HG03469 (cell line): ENCODE measurements at regions not wholly inside any gene's neighbourhood (a gene's known extent, or its start where the extent isn't known, plus 50 kb on each side); places are given as distances from the start of the nearest gene placed in this dataset.

Source experiments
- ATAC-seq: cut with Tn5 transposase; IDR thresholded peaks from one replicate; pipeline ENCODE4 v1.9.1; 2021; ENCODE audit warnings: mild to moderate bottlenecking, moderate library complexity, moderate number of reproducible peaks; ENCODE audit not compliant: unreplicated experiment

- ATAC-seq, result no peak
These were observed 127.9 kb upstream of the TARS1 start for GRCh38 chr5:33312571-33313549.

- ATAC-seq, result no peak
These were observed 125.6 kb upstream of the TARS1 start for GRCh38 chr5:33315189-33315588.

DNA sequence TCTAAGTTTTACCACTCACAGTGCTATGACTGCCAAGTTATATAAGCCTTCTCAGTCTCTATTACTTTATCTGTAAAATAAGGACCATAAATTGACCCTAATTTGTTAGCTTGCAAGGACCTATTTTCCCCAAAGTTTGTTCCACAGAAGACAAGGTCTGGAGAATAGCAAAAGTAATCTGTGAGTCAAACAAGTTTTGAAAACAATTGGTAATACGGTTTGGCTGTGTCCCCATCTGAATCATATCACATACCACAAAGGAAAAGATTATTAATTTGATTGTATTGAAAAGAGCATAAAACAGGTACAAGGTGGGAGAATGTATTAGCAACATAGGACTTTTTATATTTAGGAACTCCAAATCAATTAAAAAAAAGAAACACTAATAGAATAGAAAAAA, 124.0 kb upstream of the TARS1 start:
- ATAC-seq, result no peak

DNA sequence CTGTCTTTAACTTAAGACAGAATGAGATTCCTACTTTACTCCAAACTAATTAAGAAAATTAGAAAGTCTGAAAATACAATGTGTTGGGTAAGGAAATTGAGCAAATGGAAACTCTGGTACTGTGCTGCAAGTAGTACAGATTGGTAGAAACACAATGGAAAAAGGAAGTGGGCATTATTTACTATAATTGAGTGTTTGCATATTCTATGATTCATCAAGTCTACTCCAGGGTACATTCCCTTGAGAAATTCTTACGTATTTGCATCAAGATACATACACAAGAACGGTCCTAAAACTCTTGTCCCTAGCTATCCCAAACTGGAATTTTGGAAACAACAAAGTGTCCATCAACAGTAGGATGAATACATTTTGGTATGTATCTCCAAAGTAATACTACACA, 123.5 kb upstream of the TARS1 start:
- no peak for ATAC-seq

- no peak for ATAC-seq
These were observed 121.6 kb upstream of the TARS1 start for GRCh38 chr5:33319151-33319550.

- no peak for ATAC-seq
These were observed 120.9 kb upstream of the TARS1 start for GRCh38 chr5:33319841-33320240.

- ATAC-seq, result no peak
These were observed 119.7 kb upstream of the TARS1 start for GRCh38 chr5:33321026-33321425.

DNA sequence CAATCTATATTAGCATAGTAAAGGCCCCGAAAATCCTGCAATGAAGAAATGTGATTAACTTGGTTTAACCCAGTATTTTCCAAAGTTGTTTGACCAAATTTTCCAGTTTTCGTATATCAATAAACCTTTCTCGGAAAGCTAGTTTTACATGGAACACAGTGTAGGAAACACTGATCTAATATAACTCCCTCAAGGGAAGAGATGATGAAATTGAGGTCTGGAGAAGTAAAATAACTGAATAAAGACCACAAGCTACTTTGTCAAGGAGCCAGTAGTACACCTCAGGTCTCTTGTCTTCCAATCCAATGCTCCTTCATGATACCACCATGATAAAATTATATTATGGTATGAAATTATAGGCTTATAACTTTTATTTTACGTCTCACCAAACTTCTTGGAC, 118.1 kb upstream of the TARS1 start:
- no peak for ATAC-seq

DNA sequence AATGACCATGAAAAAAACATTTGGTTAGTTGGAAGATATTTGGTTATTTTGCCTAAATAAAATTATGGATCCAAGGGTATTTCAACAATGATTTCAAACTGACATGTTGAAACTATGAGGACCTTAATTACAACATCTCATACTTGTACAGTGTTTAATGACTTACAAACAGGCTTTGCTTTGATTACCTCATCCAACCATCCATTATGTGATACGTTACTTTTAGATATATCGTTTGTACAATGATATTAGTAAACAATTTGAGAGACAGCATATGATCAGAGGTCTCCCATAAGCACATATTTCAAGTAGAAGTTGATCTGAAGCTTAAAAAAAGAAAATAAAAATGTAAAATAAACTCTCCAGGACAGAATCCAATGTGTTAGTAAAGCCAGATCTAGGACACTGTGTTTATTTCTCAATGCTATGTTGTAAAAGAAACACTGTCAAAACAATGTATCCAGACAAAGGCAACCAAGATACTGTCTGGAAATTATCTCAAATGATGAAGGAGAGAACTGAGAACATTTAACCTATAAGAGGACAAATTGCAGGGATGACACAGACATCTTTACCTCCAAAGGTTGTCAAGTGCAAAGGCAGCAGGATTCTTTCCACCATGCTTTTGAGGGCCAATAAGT, 116.0 kb upstream of the TARS1 start:
- no peak for ATAC-seq

DNA sequence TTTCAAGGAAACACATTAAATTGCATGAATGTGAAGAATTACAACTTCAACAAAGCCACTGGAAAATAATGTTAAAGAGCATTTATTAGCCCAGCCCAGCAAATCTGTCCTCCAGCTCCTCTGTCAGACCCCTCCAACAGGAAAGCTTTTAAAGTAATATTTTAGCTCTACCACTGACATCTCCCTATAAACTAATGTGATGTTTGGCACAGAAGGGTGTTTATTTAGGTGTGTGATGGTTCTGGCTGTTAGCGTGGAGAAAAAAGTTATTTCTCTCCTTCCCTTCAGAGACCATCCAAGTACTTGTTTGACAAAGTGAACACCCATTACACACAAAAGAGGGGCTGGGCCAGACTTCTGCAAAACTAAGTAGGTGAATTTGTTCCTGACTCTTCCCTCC, 111.9 kb upstream of the TARS1 start:
- ATAC-seq, result no peak

DNA sequence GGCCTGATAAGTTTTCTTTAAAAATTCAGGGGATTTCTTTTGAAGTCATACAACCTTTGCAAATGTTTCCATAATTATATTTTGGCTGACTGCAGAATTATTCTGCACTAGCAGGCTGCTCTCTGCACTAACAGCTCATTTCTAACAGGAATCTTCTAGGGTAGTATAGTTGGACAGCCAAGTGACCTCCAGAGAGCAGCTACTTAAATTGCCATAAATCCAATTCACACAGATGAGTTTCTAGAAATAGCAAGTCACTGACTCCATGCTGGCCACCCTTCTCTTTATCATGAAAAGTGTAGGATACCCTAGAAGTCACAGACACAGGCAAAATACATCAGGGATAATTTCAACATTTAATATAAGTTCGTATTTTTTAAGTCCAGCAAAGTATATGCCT, 110.9 kb upstream of the TARS1 start:
- ATAC-seq, result no peak

- no peak for ATAC-seq
These were observed 110.3 kb upstream of the TARS1 start for GRCh38 chr5:33330426-33330825.

DNA sequence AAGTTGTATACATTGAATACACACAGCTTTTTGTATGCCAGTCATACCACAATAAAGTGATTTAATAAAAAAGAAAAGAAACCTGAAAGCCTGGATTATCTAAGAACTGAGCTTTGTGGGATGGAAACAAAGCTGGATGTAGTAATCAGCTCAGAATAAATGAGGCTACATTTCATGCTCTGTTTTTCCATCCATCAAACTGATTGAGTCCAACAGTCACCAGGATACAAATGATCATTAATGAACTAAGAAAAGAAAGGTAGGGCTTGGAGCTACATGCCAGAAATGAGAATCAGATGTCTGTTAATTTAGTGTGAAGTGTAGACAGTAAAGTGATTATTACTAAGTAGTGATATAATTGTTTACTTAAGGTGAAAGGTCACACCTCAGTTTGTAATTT, 109.8 kb upstream of the TARS1 start:
- ATAC-seq, result no peak

DNA sequence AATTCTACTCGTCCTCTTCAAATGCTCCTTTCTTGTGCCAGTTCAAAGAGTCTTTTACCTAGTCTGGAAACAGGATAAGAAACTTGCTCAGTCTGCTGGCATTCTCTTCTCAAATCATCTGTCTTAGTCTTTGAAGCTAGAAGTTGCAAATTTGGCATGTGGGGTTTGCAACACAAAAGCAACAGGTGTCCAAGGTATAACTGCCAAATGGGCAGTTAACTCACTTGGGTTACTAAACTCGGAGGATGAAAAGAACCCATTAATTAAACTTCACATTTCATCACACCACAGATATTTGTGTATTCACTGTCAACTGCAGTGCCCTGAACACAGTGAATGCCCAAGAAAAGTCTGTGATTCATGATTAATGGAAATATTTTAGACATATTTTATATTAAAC, 108.0 kb upstream of the TARS1 start:
- no peak for ATAC-seq

DNA sequence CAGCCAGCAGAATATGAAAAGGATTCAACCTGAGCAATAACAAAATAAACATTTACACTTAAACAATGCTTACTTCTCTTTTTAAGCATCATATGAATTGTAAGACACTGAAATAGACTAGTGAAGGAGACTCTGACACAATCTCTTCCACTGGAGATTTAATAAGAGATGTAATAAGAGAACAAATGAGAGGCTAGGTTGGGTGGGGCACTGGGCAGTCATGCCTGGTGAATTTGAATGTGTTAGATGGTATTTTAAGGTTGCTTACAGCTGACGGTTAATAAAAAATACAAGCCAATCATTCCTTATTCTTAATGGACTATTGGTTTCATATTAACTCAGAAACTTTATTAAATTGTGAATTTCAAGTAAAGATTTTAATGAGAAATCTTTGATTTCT, 105.9 kb upstream of the TARS1 start:
- ATAC-seq, result no peak

GRCh38 chr5:33336891-33337636, 103.7 kb upstream of the TARS1 start:
- no peak for ATAC-seq

DNA sequence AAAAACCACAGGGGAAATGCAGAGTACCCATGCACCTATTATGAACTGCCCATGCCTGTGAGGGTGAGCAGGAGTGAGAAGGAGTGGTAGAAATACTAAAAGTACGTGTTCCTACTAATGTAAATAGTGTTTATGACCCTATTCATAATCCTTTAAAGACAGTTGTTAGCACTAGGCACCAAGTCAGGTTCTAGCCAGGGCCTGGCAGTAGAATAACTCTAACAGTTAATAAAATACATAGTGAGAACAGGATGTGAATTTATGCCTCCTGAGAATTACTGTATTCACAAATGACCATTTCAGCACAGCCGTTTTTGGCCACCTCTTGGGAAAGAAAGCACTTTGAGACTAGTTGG, 103.2 kb upstream of the TARS1 start:
- no peak for ATAC-seq

DNA sequence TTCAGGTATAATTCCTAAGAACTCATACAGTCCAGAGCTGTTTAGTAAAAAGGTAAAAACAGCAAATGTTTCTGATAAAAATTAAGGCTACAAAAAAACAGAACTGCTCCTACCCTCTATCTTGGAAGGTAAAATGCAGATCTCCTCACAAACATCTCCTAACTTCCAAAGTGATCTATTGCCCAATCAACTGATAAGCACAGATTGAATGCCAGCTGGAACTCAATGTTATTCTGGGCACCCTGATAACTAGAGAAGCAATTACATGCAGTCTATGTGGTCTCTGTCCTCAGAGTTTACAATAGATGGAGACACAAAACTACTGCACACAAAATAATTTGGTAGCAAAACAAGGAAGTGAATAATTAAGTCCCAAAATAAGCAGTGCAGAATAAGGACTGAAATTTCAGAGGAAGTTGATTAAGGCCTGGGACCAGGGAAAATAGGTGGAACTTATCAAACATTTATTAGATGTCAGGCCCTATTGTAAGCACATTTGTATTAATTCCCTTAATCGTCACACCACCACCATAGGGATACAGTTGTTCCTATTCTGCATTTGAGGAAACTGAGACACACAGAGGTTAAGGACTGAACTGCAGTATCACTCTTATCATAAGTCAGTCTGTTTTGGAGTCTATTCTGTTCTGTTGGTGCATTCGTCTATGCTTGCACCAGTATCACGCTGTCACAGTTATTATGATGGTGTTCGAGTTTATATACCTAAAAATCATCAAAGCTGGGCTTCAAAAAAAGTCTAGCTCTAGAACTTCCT, 102.2 kb upstream of the TARS1 start:
- ATAC-seq, result no peak

GRCh38 chr5:33339413-33339812, 101.4 kb upstream of the TARS1 start:
- ATAC-seq, result no peak

DNA sequence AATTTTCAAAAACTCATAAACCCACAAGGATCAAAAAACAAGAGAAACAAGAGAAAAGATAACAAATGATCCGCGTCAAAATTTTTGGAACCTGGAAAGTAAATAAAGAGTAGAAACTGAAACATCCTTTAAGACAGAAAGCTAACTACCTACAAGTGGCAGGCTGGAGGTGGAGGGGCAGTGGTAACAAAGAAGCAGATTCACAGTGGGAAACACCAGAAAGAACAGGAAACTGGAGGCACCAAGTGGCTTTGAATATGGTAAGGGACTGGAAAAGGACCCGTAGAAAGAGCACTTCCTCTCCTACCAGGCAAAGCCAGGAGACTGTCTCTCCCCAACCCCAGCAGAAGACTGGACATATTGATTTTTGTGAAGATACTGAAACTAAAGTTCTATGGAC, 100.6 kb upstream of the TARS1 start:
- no peak for ATAC-seq

DNA sequence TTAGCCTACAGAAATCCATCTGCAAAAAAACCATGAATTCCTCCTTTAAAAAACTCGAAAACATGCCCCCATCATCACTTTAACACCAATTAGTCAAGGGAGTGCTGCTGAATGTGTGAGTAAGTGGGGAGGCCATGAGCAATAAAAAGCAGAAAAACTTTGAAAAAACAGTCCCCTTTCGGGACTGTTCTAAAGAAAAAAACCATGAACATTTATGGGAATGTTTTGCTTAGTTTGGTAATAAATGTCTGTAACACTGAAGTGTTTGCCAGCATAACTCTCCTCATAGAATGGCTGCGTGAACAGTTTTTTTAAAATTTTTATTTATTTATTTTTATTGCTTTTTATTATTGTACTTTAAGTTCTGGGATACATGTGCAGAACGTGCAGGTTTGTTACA, 99.4 kb upstream of the TARS1 start:
- ATAC-seq, result no peak
